ENCODE measurements at regions not wholly inside any gene's neighbourhood (a gene's known extent, or its start where the extent isn't known, plus 50 kb on each side); places are given as distances from the start of the nearest gene placed in this dataset.

DNA sequence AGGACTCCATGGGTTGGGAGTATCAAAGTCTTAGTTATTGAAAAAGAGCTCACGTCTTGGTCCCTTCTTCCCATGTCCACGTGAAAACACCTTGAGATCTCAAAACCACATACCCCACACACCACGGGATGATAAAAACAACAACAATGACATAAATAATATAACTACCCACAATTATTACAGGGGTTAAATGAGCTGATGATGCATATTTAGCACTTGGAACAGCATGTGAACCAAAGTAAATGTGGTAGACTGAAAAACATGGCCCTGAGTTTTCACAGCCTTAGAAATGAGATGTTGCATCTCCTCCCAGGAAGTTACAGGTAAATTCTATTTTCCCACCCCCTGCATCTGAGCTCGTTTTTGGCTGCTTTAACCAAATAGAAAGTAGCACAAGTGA lies 208.9 kb downstream of the C16orf95 start:
- Histone ChIP-seq H3K27me3 (no peaks in the 10 kb centered on the region), H3K27ac (no peak overlapping the region), H3K9me3 (no peaks in the 10 kb centered on the region), H3K36me3 (no peaks in the 10 kb centered on the region), H3K4me1 (ENCODE audit: insufficient read depth) (no peaks in the 10 kb centered on the region), H3K4me3 (no peak overlapping the region)
- no peak for DNase-seq
- intact Hi-C loops (cut with DNase I) = no loop called here
- 73 to 83% (median 76%) methylated on average over 4 of the region's 4 CpGs for WGBS, 3 donors
- TF ChIP-seq EP300 (IDR thresholded peaks at IDR 0.05) = no peak
- TF ChIP-seq, protein P1, sequence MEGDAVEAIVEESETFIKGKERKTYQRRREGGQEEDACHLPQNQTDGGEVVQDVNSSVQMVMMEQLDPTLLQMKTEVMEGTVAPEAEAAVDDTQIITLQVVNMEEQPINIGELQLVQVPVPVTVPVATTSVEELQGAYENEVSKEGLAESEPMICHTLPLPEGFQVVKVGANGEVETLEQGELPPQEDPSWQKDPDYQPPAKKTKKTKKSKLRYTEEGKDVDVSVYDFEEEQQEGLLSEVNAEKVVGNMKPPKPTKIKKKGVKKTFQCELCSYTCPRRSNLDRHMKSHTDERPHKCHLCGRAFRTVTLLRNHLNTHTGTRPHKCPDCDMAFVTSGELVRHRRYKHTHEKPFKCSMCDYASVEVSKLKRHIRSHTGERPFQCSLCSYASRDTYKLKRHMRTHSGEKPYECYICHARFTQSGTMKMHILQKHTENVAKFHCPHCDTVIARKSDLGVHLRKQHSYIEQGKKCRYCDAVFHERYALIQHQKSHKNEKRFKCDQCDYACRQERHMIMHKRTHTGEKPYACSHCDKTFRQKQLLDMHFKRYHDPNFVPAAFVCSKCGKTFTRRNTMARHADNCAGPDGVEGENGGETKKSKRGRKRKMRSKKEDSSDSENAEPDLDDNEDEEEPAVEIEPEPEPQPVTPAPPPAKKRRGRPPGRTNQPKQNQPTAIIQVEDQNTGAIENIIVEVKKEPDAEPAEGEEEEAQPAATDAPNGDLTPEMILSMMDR (IDR thresholded peaks at IDR 0.05) = no peak
- TF ChIP-seq POLR2A (IDR thresholded peaks at IDR 0.05) = no peak

- 96 to 98% (median 96%) methylated on average over 1 of the region's 1 CpG for WGBS, 3 donors
- no peak overlapping the region for H3K4me3 ChIP-seq
- H3K27ac ChIP-seq = no peak overlapping the region
- intact Hi-C loops (cut with DNase I) = no loop called here
- DNase-seq = no peak
- no peaks in the 10 kb centered on the region for H3K9me3 ChIP-seq
- no peaks in the 10 kb centered on the region for H3K27me3 ChIP-seq
- no peaks in the 10 kb centered on the region for H3K36me3 ChIP-seq
- no peaks in the 10 kb centered on the region for H3K4me1 ChIP-seq (ENCODE audit: insufficient read depth)
- no peak for TF ChIP-seq POLR2A (IDR thresholded peaks at IDR 0.05)
- TF ChIP-seq, protein P1 (IDR thresholded peaks at IDR 0.05) = no peak
- no peak for TF ChIP-seq EP300 (IDR thresholded peaks at IDR 0.05)
Measured at GRCh38 chr16:87108941-87109340, 208.3 kb downstream of the C16orf95 start.

- no peak overlapping the region for H3K27ac ChIP-seq
- intact Hi-C loops (cut with DNase I) = no loop called here
Measured at GRCh38 chr16:87114832-87115231, 202.4 kb downstream of the C16orf95 start.

DNA sequence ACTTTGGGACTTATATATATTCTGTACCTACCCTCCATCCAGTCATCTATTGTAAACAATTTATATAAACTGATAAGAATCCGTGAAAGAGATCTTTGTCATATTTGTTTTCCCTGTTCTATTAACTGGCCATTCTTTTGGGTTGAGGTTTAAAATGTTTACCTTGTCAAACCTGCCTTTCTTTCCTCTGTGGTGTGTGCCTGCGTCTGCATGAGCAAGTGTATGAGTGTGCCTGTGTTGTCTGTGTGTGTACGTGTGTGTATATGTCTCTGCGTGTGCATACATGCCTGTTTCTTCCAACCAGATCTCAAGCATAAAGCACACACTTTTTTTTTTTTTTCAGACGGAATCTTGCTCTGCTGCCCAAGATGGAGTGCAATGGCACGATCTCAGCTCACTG lies 201.5 kb downstream of the C16orf95 start:
- H3K4me3 ChIP-seq = no peak overlapping the region

More at GRCh38 chr16:87114832-87115231, 202.4 kb downstream of the C16orf95 start:
- no peaks in the 10 kb centered on the region for H3K27me3 ChIP-seq
- no peak for DNase-seq
- no peak overlapping the region for H3K4me3 ChIP-seq
- no peaks in the 10 kb centered on the region for H3K4me1 ChIP-seq (ENCODE audit: insufficient read depth)
- no peaks in the 10 kb centered on the region for H3K9me3 ChIP-seq
- WGBS, 3 donors = 80 to 92% (median 89%) methylated on average over 5 of the region's 5 CpGs
- TF ChIP-seq POLR2A (IDR thresholded peaks at IDR 0.05) = no peak
- TF ChIP-seq, protein P1 (IDR thresholded peaks at IDR 0.05) = no peak
- no peak for TF ChIP-seq EP300 (IDR thresholded peaks at IDR 0.05)
- no peaks in the 10 kb centered on the region for H3K36me3 ChIP-seq

More for the DNA sequence above, 201.5 kb downstream of the C16orf95 start:
- no peaks in the 10 kb centered on the region for H3K36me3 ChIP-seq
- TF ChIP-seq EP300 (IDR thresholded peaks at IDR 0.05) (no peak), POLR2A (IDR thresholded peaks at IDR 0.05) (no peak)
- TF ChIP-seq, protein P1 (IDR thresholded peaks at IDR 0.05) = no peak
- no peak overlapping the region for H3K27ac ChIP-seq
- no peaks in the 10 kb centered on the region for H3K4me1 ChIP-seq (ENCODE audit: insufficient read depth)
- H3K27me3 ChIP-seq = no peaks in the 10 kb centered on the region
- intact Hi-C loops (cut with DNase I) = no loop called here
- WGBS, 3 donors = 86 to 88% (median 87%) methylated on average over 6 of the region's 6 CpGs
- no peaks in the 10 kb centered on the region for H3K9me3 ChIP-seq
- DNase-seq = no peak

Data from ovary (tissue), 7 donors.